GM12892 (cell line): ENCODE measurements at regions not wholly inside any gene's neighbourhood (a gene's known extent, or its start where the extent isn't known, plus 50 kb on each side); places are given as distances from the start of the nearest gene placed in this dataset.

Source experiments
- POLR2A ChIP-seq: IDR thresholded peaks from 2 replicates; pipeline ENCODE4 v1.6.1; 2011; ENCODE audit warnings: low read depth, low read length, control low read depth
- POLR2AphosphoS5 ChIP-seq: IDR thresholded peaks from 2 replicates; pipeline ENCODE4 v1.6.1; 2011; ENCODE audit warnings: low read depth, low read length, control low read depth
- TAF1 ChIP-seq: IDR thresholded peaks from 2 replicates; pipeline ENCODE4 v1.6.1; 2011; ENCODE audit warnings: low read depth, mild to moderate bottlenecking, control low read depth, low read length, borderline replicate concordance

DNA sequence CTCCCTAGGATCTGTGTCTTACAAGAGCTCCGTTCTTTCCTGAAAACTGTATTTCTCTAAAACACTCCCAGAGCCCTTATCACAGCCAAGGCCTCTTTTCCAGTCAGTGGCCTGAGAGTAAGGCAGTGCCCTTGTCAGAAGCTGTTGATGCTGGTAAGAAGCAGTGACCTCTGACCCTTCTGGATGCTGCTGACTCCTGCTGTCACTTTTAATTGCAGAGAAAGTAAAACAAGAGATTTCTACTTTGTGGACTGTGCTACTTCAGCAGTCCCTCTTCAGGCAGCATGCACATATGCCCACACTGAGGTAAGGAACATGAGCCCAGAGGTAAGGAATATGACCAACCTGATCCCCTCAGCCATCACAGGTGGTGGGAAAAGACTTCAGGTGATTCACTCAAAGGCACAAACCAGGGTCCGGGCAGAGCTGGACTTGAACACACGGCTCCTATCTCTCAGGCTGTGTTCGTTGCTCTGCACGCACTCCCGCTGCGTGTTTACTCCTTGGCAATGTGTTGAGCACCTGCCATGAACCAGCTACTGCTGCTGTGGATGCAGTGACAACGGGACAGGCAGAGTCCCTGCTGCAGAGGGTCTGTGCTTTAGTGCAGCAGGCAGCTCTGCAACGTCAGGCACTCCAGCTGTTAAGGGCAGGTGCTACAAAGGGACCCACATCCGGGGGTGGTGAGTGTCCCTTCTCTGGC is 201.9 kb upstream of the CST7 start:
- TF ChIP-seq POLR2A (no peak), TAF1 (no peak), POLR2AphosphoS5 (no peak)
